HepG2 (cell line): ENCODE measurements at regions not wholly inside any gene's neighbourhood (a gene's known extent, or its start where the extent isn't known, plus 50 kb on each side); places are given as distances from the start of the nearest gene placed in this dataset.

ENCODE experiments used
- ATAC-seq: fragments of 200-7000 bp; cut with Tn5 transposase; 3 replicates; pipeline ENCODE4 v1.9.1; 2020; ENCODE audit warnings: mild to moderate bottlenecking, moderate library complexity
- BruUV-seq: library from RNA; stranded (reverse); fragments of 400-500 nt; replicated peaks from 2 replicates; lab custom pipeline; 2021; lab: Mats Ljungman, UMichigan
- CTCF ChIA-PET: fragments of 300-600 bp; formaldehyde crosslinking; extraction: SDS; loops from one replicate; lab custom pipeline; 2021; ENCODE audit warnings: low total read pairs, inconsistent platforms, low intra/inter-chr PET ratio; lab: Yijun Ruan, JAX
- POLR2A ChIA-PET: fragments of 350-600 bp; sonication (Branson Sonifier 250); formaldehyde crosslinking; loops from one replicate; lab custom pipeline; 2020; ENCODE audit warnings: antibody characterized with exemption, inconsistent platforms; lab: Yijun Ruan, JAX
- DNase-seq: peaks from one replicate; pipeline ENCODE4 v3.0.0-alpha.2; 2015; ENCODE audit warnings: low spot score
- FAIRE-seq: peaks from 3 replicates; lab custom pipeline; 2011; peaks lifted over from hg19 to GRCh38; lab: Jason Lieb, UNC
- H2AFZ ChIP-seq: one replicate; pipeline ENCODE4 v1.6.1; 2011; ENCODE audit warnings: low read length, inconsistent platforms
- H3K27ac ChIP-seq: fragments of 300-600 bp; 3 replicates; pipeline ENCODE4 v1.8.0; 2011; ENCODE audit warnings: mixed run types, mild to moderate bottlenecking, mixed read lengths, low read length, inconsistent platforms; ENCODE audit not compliant: insufficient read depth; ENCODE audit errors: extremely low read length
- H3K27me3 ChIP-seq, 2 experiments: fragments of 200-600 bp in 1 of 2; 2 replicates in 1 of 2; 3 replicates in 1 of 2; pipeline versions ENCODE4 v1.6.0 to v1.8.0; 2011; ENCODE audit warnings: low read length in 2 of 2, mild to moderate bottlenecking in 2 of 2, moderate library complexity in 2 of 2, inconsistent platforms in 1 of 2; ENCODE audit not compliant: insufficient read depth in 2 of 2, control insufficient read depth in 1 of 2
- H3K36me3 ChIP-seq, 2 experiments: fragments of 200-600 bp in 1 of 2; replicated peaks in 1 of 2; 2 replicates in 1 of 2; 3 replicates in 1 of 2; pipeline versions ENCODE4 v1.5.1 to v1.8.0; 2011; ENCODE audit warnings: low read length in 2 of 2, inconsistent platforms in 1 of 2; ENCODE audit not compliant: insufficient read depth in 2 of 2, control insufficient read depth in 1 of 2
- H3K4me1 ChIP-seq: 2 replicates; pipeline ENCODE4 v1.5.1; 2012; ENCODE audit warnings: low read length, inconsistent platforms; ENCODE audit not compliant: insufficient read depth
- H3K4me2 ChIP-seq: 2 replicates; pipeline ENCODE4 v1.6.0; 2011; ENCODE audit warnings: low read depth, low read length, inconsistent platforms
- H3K4me3 ChIP-seq, 3 experiments: fragments of 200-600 bp in 1 of 3; sonication (generic), shearing (Covaris generic) in 1 of 3; replicated peaks in 1 of 3; 2 replicates each; pipeline ENCODE4 v1.5.1; 2011 to 2016; ENCODE audit warnings: low read length in 3 of 3, inconsistent platforms in 2 of 3, low read depth in 2 of 3, mild to moderate bottlenecking in 2 of 3, control low read depth in 1 of 3, mixed read lengths in 1 of 3; ENCODE audit not compliant: insufficient read depth in 1 of 3
- H3K79me2 ChIP-seq: one replicate; pipeline ENCODE4 v1.6.1; 2011; ENCODE audit warnings: low read length, inconsistent platforms; ENCODE audit not compliant: insufficient read depth
- H3K9ac ChIP-seq: 2 replicates; pipeline ENCODE4 v1.6.0; 2011; ENCODE audit warnings: mild to moderate bottlenecking, low read depth, low read length, inconsistent platforms; ENCODE audit not compliant: insufficient read depth
- H3K9me3 ChIP-seq: 2 replicates; pipeline ENCODE4 v1.5.1; 2012; ENCODE audit warnings: mild to moderate bottlenecking, low read length
- H4K20me1 ChIP-seq: 2 replicates; pipeline ENCODE4 v1.6.0; 2011; ENCODE audit warnings: inconsistent platforms, mild to moderate bottlenecking, low read length, moderate library complexity; ENCODE audit not compliant: insufficient read depth
- BCL6 ChIP-seq: IDR thresholded peaks from 2 replicates; pipeline ENCODE4 v1.6.1; 2016; ENCODE audit warnings: missing genetic modification reagents, missing compliant biosample characterization
- GMEB2 ChIP-seq: IDR thresholded peaks from 2 replicates; pipeline ENCODE4 v1.6.1; 2016; ENCODE audit warnings: missing biosample characterization, missing genetic modification reagents, low read depth
- GTF2F1 ChIP-seq: fragments of 150-350 bp; IDR thresholded peaks from 2 replicates; pipeline ENCODE4 v1.6.1; 2014; ENCODE audit warnings: low read length
- MIXL1 ChIP-seq: IDR thresholded peaks from 2 replicates; pipeline ENCODE4 v1.6.1; 2016
- PRDM10 ChIP-seq: sonication (generic); formaldehyde crosslinking; IDR thresholded peaks from 2 replicates; pipeline ENCODE4 v1.4.0; 2020; ENCODE audit warnings: low read depth, missing genetic modification reagents
- SATB2 ChIP-seq: sonication (generic); formaldehyde crosslinking; IDR thresholded peaks from 2 replicates; pipeline ENCODE4 v1.5.0; 2020; ENCODE audit warnings: missing genetic modification reagents
- TCF12 ChIP-seq, 2 experiments: fragments of 450-650 bp in 1 of 2; sonication (generic) in 1 of 2; formaldehyde crosslinking in 1 of 2; IDR thresholded peaks; 2 replicates each; pipeline versions ENCODE4 v1.6.1 to v1.8.0; 2017 to 2022; ENCODE audit warnings: antibody characterized with exemption in 1 of 2, mild to moderate bottlenecking in 1 of 2, missing genetic modification reagents in 1 of 2, moderate library complexity in 1 of 2
- WGBS: methylation state at CpG from one replicate; pipeline ENCODE4 v1.1.6; 2017; ENCODE audit warnings: low lambda C conversion rate; 5-methylcytosine and 5-hydroxymethylcytosine counted together
- in situ Hi-C: cut with HindIII; loops from 2 replicates; pipeline ENCODE4 v1.10.0; 2017; ENCODE audit warnings: low pct_unique_long_range_greater_than_20kb; ENCODE audit not compliant: extremely low pct_ligation_motif_present
- intact Hi-C: fragments of 100-400 bp; cut with micrococcal nuclease; formaldehyde crosslinking; loops from one replicate; pipeline ENCODE4 v1.10.0; 2022; ENCODE audit not compliant: unreplicated experiment

GRCh38 chr9:26782899-26783298, 109.7 kb downstream of the CAAP1 start:
- no peak overlapping the region for H3K27ac ChIP-seq
- POLR2A ChIA-PET: no interaction called here
- H3K36me3 ChIP-seq: no peaks in the 10 kb centered on the region
- in situ Hi-C loops (no loop called here), intact Hi-C loops (no loop called here)
- CTCF ChIA-PET: no interaction called here
- H3K27me3 ChIP-seq: no peaks in the 10 kb centered on the region; a peak in 1 of 5 replicates
- no peak overlapping the region for H3K4me2 ChIP-seq
- no peak overlapping the region for H2AFZ ChIP-seq
- 36% methylated on average over 1 of the region's 1 CpG for WGBS
- no peaks in the 10 kb centered on the region for H4K20me1 ChIP-seq
- no peaks in the 10 kb centered on the region for H3K79me2 ChIP-seq
- no peaks in the 10 kb centered on the region for H3K4me1 ChIP-seq
- DNase-seq (no peak), FAIRE-seq (no peak)
- no peak for TF ChIP-seq GMEB2 (CRISPR knock-in tag)
- no peak for TF ChIP-seq PRDM10 (CRISPR knock-in tag)
- TF ChIP-seq TCF12 (IDR thresholded peaks at IDR 0.05): no peak
- no peak for TF ChIP-seq TCF12 (CRISPR knock-in tag; IDR thresholded peaks at IDR 0.05)
- TF ChIP-seq GTF2F1: no peak
- no peak for TF ChIP-seq MIXL1
- no peak for TF ChIP-seq BCL6 (CRISPR knock-in tag)
- TF ChIP-seq SATB2 (CRISPR knock-in tag): no peak
- TF ChIP-seq, all 625 proteins: peak for 0
- no peaks in the 10 kb centered on the region for H3K9me3 ChIP-seq
- ATAC-seq: no peak
- no peak overlapping the region for H3K4me3 ChIP-seq
- H3K9ac ChIP-seq: no peak overlapping the region
- BruUV-seq: no TSS peak
